ENCODE measurements at regions not wholly inside any gene's neighbourhood (a gene's known extent, or its start where the extent isn't known, plus 50 kb on each side); places are given as distances from the start of the nearest gene placed in this dataset.

- H3K4me1 ChIP-seq (ENCODE audit: control insufficient read depth in 1 of 2, insufficient read depth in 1 of 2, low read depth in 1 of 2, low read length in 1 of 2): no peaks in the 10 kb centered on the region
- no peak overlapping the region for H3K4me3 ChIP-seq (ENCODE audit: low read depth in 1 of 2, low read length in 1 of 2)
- TF ChIP-seq CTCF (IDR thresholded peaks at IDR 0.05): no peak
- H3K27ac ChIP-seq: no peak overlapping the region
- H3K36me3 ChIP-seq: no peaks in the 10 kb centered on the region
- H3K27me3 ChIP-seq: no peaks in the 10 kb centered on the region
- no peaks in the 10 kb centered on the region for H3K9me3 ChIP-seq
Observed at GRCh38 chr1:217078078-217078690, 355.0 kb upstream of the ESRRG start.

- H3K36me3 ChIP-seq: no peaks in the 10 kb centered on the region
- no peak for TF ChIP-seq CTCF (IDR thresholded peaks at IDR 0.05)
- H3K4me1 ChIP-seq (ENCODE audit: control insufficient read depth in 1 of 2, insufficient read depth in 1 of 2, low read depth in 1 of 2, low read length in 1 of 2): no peaks in the 10 kb centered on the region
- no peak overlapping the region for H3K4me3 ChIP-seq (ENCODE audit: low read depth in 1 of 2, low read length in 1 of 2)
- H3K27me3 ChIP-seq: no peaks in the 10 kb centered on the region
- H3K9me3 ChIP-seq: no peaks in the 10 kb centered on the region
- H3K27ac ChIP-seq: no peak overlapping the region
Observed at GRCh38 chr1:217077426-217077825, 354.2 kb upstream of the ESRRG start.

GRCh38 chr1:217076902-217077301, 353.7 kb upstream of the ESRRG start:
- Histone ChIP-seq H3K27ac (no peak overlapping the region), H3K27me3 (no peaks in the 10 kb centered on the region), H3K4me3 (ENCODE audit: low read depth in 1 of 2, low read length in 1 of 2) (no peak overlapping the region), H3K4me1 (ENCODE audit: control insufficient read depth in 1 of 2, insufficient read depth in 1 of 2, low read depth in 1 of 2, low read length in 1 of 2) (no peaks in the 10 kb centered on the region), H3K9me3 (no peaks in the 10 kb centered on the region), H3K36me3 (no peaks in the 10 kb centered on the region)
- TF ChIP-seq CTCF (IDR thresholded peaks at IDR 0.05): no peak

- Histone ChIP-seq H3K27me3 (no peaks in the 10 kb centered on the region), H3K27ac (no peak overlapping the region), H3K36me3 (no peaks in the 10 kb centered on the region), H3K4me1 (ENCODE audit: control insufficient read depth in 1 of 2, insufficient read depth in 1 of 2, low read depth in 1 of 2, low read length in 1 of 2) (no peaks in the 10 kb centered on the region), H3K9me3 (no peaks in the 10 kb centered on the region), H3K4me3 (ENCODE audit: low read depth in 1 of 2, low read length in 1 of 2) (no peak overlapping the region)
- no peak for TF ChIP-seq CTCF (IDR thresholded peaks at IDR 0.05)
Observed at GRCh38 chr1:217072926-217073325, 349.7 kb upstream of the ESRRG start.

- H3K9me3 ChIP-seq: no peaks in the 10 kb centered on the region
- no peak overlapping the region for H3K27ac ChIP-seq
- H3K27me3 ChIP-seq: no peaks in the 10 kb centered on the region
- no peak overlapping the region for H3K4me3 ChIP-seq (ENCODE audit: low read depth in 1 of 2, low read length in 1 of 2)
- H3K4me1 ChIP-seq (ENCODE audit: control insufficient read depth in 1 of 2, insufficient read depth in 1 of 2, low read depth in 1 of 2, low read length in 1 of 2): no peaks in the 10 kb centered on the region
- H3K36me3 ChIP-seq: no peaks in the 10 kb centered on the region
- no peak for TF ChIP-seq CTCF (IDR thresholded peaks at IDR 0.05)
Observed at GRCh38 chr1:217067642-217068041, 344.4 kb upstream of the ESRRG start.

GRCh38 chr1:217066794-217067193, 343.6 kb upstream of the ESRRG start:
- Histone ChIP-seq H3K27ac (no peak overlapping the region), H3K9me3 (no peaks in the 10 kb centered on the region), H3K36me3 (no peaks in the 10 kb centered on the region), H3K27me3 (no peaks in the 10 kb centered on the region), H3K4me3 (ENCODE audit: low read depth in 1 of 2, low read length in 1 of 2) (no peak overlapping the region), H3K4me1 (ENCODE audit: control insufficient read depth in 1 of 2, insufficient read depth in 1 of 2, low read depth in 1 of 2, low read length in 1 of 2) (no peaks in the 10 kb centered on the region)
- no peak for TF ChIP-seq CTCF (IDR thresholded peaks at IDR 0.05)
